TTC549 (cell line): ENCODE measurements at regions not wholly inside any gene's neighbourhood (a gene's known extent, or its start where the extent isn't known, plus 50 kb on each side); places are given as distances from the start of the nearest gene placed in this dataset.

Experiments used
- FAIRE-seq: peaks from 2 replicates; lab custom pipeline; 2012; peaks lifted over from hg19 to GRCh38; lab: Jason Lieb, UNC

DNA sequence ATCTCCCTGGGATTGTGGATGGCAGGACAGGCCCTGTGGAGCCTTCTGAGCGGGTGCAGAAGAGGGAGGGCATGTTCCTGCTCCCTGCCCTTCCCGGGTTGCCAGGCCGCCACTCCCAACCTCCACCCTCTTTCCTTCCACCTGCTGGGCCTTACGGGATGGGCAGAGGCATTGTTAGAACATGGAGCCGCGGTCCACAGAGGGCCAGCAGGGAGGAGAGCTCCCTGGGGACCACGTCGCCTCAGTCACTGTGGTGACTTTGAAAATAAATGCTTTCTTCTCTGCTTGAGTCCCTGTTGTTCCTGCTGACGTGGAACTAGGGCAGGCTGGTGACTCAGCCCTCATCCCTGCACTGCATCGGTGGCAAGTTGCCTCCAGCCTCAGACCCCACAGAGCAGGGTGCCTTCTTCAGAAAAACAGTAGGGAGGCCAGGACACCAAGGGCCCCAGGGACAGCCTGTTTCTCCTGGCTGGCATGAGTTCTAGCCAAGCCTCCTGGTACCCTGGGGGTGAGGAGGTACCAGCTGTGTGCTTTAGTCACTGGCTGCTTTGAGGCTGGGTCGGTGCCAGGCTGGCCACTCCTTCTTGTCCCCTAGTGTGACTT lies 224.9 kb downstream of the SEC14L1 start:
- no peak for FAIRE-seq

GRCh38 chr17:77366206-77366557 lies 225.4 kb downstream of the SEC14L1 start:
- FAIRE-seq, result no peak

DNA sequence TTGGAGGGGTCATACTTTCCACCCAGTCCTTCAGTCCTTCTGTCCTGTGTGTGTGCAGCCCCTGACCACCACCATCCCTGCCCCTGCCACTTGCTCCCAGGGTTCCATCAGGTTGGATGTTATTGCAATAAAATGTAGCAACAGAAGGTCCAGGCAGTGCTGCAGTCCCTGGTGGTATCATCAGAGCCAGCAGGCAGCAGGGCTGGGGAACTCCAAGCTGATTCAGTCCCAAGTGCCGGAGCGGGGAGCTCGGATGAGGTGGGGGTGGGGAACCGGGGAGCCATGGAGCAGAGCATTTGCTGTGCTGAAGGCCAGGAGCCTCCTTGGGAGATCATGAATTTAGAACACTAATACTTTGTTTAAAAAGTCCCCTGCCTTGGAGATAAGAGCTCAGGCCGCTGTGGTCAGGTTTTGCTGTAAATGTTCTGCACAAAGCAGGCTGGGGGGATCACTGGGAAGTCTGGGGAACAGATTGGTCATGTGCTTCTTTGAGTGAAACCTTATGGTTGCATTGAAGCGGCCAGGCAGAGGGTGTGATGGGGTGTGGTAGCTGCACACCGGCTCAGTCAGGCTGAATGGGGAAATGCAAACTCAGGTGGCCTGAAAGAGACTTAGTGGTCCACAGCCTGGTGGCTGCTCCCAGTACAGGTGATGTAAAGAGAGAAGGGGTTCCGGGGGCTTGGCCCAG lies 225.9 kb downstream of the SEC14L1 start:
- no peak for FAIRE-seq

DNA sequence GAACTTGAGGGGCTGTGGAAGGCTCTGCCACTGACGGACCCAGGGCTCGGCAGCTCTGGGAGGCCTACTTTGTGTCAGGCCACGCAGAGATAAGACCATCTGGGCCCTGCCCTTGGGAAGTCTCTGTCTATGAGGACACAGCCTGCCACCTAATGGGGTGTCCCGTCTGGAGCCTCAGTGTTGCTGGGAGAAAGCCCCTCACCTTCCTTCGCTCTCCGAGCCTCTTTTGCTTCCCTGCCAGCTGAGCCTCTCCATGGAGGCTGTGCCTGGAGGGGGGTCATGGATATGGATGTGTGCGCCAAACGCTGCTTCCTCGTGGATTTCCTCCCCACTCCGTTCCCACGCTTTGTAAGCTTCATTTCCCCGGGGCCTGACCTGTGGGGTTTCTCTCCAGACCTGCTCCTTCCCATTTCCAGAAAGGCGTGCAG lies 228.8 kb downstream of the SEC14L1 start:
- no peak for FAIRE-seq

DNA sequence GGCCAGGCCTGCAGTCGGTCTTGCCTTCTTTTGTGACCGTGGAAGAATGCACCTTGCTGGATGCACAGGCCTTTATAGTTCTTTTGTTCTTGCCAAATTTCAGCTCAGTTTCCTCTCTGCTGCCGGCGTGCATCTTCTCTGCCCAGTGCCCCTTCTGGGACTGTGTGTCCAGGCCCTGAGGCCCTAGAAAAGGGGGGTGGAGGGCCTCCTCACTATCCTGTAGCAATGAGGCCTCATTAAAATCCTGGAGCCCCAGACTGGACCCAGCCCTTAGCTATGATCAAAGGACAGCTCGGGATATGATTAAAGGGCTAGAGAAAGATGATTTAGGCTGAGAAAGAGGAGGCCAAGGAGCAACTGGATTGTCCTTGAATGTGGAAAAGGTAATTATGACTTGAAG lies 229.8 kb downstream of the SEC14L1 start:
- no peak for FAIRE-seq

GRCh38 chr17:77371117-77371887 lies 230.5 kb downstream of the SEC14L1 start:
- FAIRE-seq, result no peak

- FAIRE-seq, result no peak
Observed at GRCh38 chr17:77371888-77372443, 231.2 kb downstream of the SEC14L1 start.

DNA sequence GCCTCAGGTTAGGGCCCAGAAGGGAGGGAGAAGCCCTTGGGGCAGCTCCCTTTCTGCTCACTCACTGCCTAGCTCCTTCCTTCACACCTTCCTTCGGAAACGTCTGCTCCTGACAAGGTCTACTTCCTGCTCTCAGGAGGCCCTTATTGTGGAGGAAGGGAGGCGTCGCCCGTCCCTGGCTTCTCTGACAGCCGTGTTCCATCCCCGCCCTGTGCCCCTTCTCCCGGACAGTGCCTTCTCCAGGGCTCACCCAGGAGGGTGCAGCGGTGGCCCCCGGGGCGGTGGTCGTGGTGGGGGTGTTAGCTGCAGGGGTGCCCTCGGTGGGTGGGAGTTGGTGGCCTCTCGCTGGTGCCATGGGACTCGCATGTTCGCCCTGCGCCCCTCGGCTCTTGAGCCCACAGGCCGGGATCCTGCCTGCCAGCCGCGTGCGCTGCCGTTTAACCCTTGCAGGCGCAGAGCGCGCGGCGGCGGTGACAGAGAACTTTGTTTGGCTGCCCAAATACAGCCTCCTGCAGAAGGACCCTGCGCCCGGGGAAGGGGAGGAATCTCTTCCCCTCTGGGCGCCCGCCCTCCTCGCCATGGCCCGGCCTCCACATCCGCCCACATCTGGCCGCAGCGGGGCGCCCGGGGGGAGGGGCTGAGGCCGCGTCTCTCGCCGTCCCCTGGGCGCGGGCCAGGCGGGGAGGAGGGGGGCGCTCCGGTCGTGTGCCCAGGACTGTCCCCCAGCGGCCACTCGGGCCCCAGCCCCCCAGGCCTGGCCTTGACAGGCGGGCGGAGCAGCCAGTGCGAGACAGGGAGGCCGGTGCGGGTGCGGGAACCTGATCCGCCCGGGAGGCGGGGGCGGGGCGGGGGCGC lies 231.9 kb downstream of the SEC14L1 start:
- FAIRE-seq, result no peak

- no peak for FAIRE-seq
Observed at GRCh38 chr17:77373299-77374169, 232.8 kb downstream of the SEC14L1 start.

DNA sequence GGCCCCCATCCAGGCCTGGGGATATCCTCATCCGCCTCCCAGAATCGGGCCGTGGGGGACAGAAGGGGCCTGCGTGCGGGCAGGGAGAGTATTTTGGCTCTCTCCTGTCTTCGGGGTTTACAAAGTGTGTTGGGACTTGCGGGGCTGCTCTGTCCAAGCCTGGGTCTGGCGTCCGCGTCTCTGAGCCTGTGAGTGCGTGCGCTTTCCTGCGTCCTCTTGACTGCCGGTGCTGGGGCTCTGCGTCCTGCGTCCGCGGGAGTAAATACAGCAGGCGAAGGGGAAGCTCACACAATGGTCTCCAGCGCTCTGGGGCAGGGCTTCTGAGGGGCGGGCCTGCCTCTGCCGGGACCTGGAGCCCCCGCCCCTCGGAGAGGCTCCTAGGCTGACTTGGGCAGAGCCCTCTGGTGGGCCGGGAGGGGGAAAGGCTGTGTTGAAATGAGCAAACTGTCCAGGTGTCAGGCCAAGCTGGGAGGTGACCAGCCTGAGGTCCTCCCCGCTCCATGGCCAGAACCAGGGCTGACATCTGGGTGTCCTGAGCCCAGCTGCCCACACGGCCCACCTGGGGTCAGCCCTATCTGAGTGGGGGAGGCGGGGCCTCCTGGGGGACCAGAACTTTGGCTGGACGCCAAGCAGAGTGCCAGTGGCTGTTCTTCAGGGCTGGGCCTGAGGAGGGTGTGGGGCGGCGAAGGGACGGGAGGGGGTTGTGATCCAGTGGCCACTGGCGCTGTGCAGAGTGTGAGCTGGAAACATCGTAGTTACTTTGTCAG lies 233.6 kb downstream of the SEC14L1 start:
- FAIRE-seq, result no peak

DNA sequence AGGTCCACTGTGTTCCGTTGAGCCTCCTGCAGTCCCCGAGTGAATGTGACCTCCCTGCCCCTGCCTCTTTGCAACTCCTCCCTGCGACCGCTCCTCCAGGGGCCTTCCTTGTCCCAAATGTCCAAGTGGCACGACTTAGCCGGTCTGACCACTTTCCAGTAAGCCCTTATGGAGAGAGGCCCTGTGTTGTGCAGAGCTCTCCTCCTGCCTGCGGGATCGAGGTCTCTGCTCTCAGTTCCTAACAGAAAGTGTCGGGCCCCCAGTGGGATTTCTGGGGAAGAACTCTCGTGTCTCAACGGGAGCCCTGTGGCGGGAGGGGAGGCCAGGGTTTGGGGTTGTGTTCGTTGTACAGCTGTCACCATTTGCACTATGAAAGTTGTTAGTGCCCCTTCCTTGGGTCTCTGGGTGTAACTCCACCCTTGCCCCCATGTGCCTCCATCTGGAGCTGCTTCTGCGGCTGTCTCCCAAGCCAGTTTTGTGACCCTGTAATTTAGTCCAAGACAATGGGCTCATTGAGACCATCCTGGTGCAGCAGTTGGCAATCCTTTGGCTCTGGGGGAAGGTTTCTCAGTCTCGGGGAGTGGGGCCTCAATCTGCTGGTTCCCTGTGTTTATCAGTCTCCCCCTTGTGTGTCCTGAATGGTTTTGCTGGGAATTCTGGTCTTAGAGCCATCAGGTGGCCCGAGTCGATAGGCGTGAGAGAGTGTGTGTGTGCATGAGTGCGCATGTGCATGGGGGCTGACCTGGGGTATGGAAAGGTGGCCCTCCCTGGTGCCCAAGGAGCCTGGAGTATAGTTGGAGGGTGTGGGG lies 234.5 kb downstream of the SEC14L1 start:
- FAIRE-seq, result no peak

GRCh38 chr17:77375917-77376651 lies 235.3 kb downstream of the SEC14L1 start:
- FAIRE-seq, result no peak

GRCh38 chr17:77376795-77377709 lies 236.3 kb downstream of the SEC14L1 start:
- FAIRE-seq, result no peak

DNA sequence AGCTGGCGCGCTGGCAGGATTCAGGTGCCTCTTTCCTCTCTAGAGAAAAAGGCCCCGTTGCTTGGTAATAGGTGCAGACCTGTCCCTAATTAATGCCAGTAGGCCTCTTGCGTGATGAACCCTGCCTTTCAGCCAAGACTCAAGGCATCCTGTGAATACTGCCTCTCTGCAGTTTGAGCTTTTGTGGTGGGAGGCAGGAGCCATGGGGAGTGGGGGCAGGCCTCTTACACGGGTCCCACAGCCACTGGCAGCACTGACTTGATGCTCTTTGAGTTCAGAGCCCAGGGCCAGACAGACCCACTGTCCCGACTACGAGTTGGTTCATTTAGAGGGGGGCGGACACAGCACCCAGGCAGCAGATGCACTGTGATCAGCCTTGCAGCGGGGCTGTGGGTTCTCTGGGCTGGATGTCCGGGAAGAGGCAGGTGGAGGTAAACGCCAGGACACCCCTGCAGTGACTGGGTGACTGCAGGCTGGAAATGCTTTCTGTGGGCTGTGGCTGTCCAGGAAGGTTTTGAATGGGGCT lies 237.0 kb downstream of the SEC14L1 start:
- FAIRE-seq, result no peak

GRCh38 chr17:77378318-77379064 lies 237.7 kb downstream of the SEC14L1 start:
- no peak for FAIRE-seq

DNA sequence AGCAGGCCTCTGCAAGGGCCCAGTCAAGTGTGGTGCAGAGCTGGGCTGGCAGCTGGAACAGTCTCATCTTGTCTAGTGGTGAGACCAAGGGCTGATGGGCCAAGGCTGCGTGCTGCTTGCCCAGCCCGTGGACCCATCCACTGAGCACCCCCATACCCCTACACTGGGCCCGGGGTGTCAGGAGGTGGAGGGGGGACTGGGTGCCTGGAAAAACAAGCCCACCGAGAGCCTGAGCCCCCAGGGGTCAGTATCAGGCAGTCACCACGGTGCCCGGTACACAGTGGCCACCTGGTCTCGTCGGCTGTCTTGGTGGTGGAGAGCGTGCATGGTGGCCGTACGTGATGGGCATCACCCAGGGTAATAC lies 238.3 kb downstream of the SEC14L1 start:
- no peak for FAIRE-seq

- no peak for FAIRE-seq
Observed at GRCh38 chr17:77379832-77380231, 239.1 kb downstream of the SEC14L1 start.
